H1 (cell line): ENCODE measurements at regions not wholly inside any gene's neighbourhood (a gene's known extent, or its start where the extent isn't known, plus 50 kb on each side); places are given as distances from the start of the nearest gene placed in this dataset.

ENCODE experiments used
- MAFK ChIP-seq: IDR thresholded peaks from 2 replicates; pipeline ENCODE4 v1.6.1; 2012; ENCODE audit warnings: low read depth, mild to moderate bottlenecking, improper control_type of control experiment, low read length
- TF ChIP-seq, protein P1 (sequence below): IDR thresholded peaks from 2 replicates; pipeline ENCODE4 v1.6.1; 2012; ENCODE audit warnings: inconsistent platforms

GRCh38 chr1:188517139-188517538 is 1688.4 kb downstream of the PLA2G4A start (continued):
- TF ChIP-seq, protein P1, sequence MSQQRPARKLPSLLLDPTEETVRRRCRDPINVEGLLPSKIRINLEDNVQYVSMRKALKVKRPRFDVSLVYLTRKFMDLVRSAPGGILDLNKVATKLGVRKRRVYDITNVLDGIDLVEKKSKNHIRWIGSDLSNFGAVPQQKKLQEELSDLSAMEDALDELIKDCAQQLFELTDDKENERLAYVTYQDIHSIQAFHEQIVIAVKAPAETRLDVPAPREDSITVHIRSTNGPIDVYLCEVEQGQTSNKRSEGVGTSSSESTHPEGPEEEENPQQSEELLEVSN = no peak
- no peak for TF ChIP-seq MAFK
